Smooth muscle cell (in vitro differentiated cells): ENCODE measurements at regions not wholly inside any gene's neighbourhood (a gene's known extent, or its start where the extent isn't known, plus 50 kb on each side); places are given as distances from the start of the nearest gene placed in this dataset.
"Not testable (repeated sequence)": the region's sequence is repeated elsewhere in the genome, so short reads cannot be mapped to it uniquely, and the experiment has no call there.

ENCODE experiments used
- DNase-seq: peaks from one replicate; lab custom pipeline; 2025; ENCODE audit not compliant: unreplicated experiment; lab: John Stamatoyannopoulos, UW
- H2AFZ ChIP-seq: fragments of 200-600 bp; sonication (generic); 2 replicates; pipeline ENCODE4 v1.6.0; 2016; ENCODE audit warnings: antibody characterized with exemption, low read depth, mild to moderate bottlenecking
- H3F3A ChIP-seq: fragments of 200-600 bp; sonication (generic); 2 replicates; pipeline ENCODE4 v1.6.0; 2017; ENCODE audit warnings: antibody characterized with exemption, low read depth
- H3K27ac ChIP-seq: fragments of 200-600 bp; sonication (generic); 2 replicates; pipeline ENCODE4 v1.5.1; 2016; ENCODE audit warnings: low read depth, mild to moderate bottlenecking
- H3K27me3 ChIP-seq: fragments of 200-600 bp; sonication (generic); 2 replicates; pipeline ENCODE4 v1.6.1; 2016; ENCODE audit warnings: low read depth, mild to moderate bottlenecking
- H3K36me3 ChIP-seq: fragments of 200-600 bp; sonication (generic); 2 replicates; pipeline ENCODE4 v1.5.1; 2016; ENCODE audit warnings: low read depth
- H3K4me1 ChIP-seq: fragments of 200-600 bp; sonication (generic); 2 replicates; pipeline ENCODE4 v1.5.1; 2016; ENCODE audit warnings: low read depth
- H3K4me2 ChIP-seq: fragments of 200-600 bp; sonication (generic); 2 replicates; pipeline ENCODE4 v1.6.0; 2016; ENCODE audit warnings: mild to moderate bottlenecking
- H3K4me3 ChIP-seq: fragments of 200-600 bp; sonication (generic); 2 replicates; pipeline ENCODE4 v1.5.1; 2016; ENCODE audit warnings: mild to moderate bottlenecking
- H3K79me2 ChIP-seq: fragments of 200-600 bp; sonication (generic); 2 replicates; pipeline ENCODE4 v1.6.0; 2016; ENCODE audit warnings: low read depth, mild to moderate bottlenecking
- H3K9ac ChIP-seq: fragments of 200-600 bp; sonication (generic); 2 replicates; pipeline ENCODE4 v1.6.0; 2016; ENCODE audit warnings: low read depth
- H3K9me3 ChIP-seq: fragments of 200-600 bp; sonication (generic); replicated peaks from 2 replicates; pipeline ENCODE4 v1.5.1; 2016; ENCODE audit warnings: low read depth
- H4K20me1 ChIP-seq: fragments of 200-600 bp; sonication (generic); 2 replicates; pipeline ENCODE4 v1.6.0; 2016; ENCODE audit warnings: low read depth
- WGBS: methylation state at CpG from one replicate; pipeline ENCODE4 v1.1.7; 2016; ENCODE audit warnings: low lambda C conversion rate; 5-methylcytosine and 5-hydroxymethylcytosine counted together
- TF ChIP-seq, protein P1 (sequence below): fragments of 200-600 bp; sonication (generic); IDR thresholded peaks from 2 replicates; pipeline ENCODE4 v1.5.1; 2017; ENCODE audit warnings: borderline replicate concordance, mild to moderate bottlenecking, antibody characterized with exemption; ENCODE audit not compliant: insufficient read depth, poor library complexity, severe bottlenecking

DNA sequence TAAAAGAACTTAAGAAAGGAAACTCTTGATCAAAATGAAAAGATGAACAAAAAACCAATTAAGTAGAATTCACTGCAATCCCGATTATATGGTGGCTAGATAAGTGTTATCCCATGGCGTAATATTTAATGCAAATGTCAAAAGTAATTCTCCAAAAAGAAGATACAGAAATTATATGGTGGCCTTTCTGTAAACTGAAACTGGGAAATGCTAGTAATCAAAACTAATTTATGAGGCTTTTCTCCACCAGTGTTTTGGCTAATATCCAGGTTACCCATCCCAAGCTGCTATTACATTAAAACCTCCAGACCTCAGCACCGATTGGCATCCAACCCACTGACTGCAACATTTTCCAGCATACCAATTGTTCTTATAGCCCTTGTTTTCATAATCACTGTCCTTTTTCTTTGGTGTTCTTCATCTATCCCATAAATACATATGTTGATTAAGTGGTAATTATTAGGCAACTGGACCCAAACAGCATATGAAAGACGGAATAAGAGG, 77.2 kb upstream of the TNRC6A start:
- H3K4me1 ChIP-seq = peaks cover 11% of the 10 kb centered on the region
- no peak overlapping the region for H3K9ac ChIP-seq
- no peak overlapping the region for H3K4me2 ChIP-seq
- no peaks in the 10 kb centered on the region for H4K20me1 ChIP-seq
- H3K27me3 ChIP-seq = no peaks in the 10 kb centered on the region
- 93% methylated on average over 4 of the region's 4 CpGs for WGBS
- H3K36me3 ChIP-seq = no peaks in the 10 kb centered on the region
- H3F3A ChIP-seq = no peaks in the 10 kb centered on the region
- no peak overlapping the region for H2AFZ ChIP-seq
- no peaks in the 10 kb centered on the region for H3K79me2 ChIP-seq
- TF ChIP-seq, protein P1, sequence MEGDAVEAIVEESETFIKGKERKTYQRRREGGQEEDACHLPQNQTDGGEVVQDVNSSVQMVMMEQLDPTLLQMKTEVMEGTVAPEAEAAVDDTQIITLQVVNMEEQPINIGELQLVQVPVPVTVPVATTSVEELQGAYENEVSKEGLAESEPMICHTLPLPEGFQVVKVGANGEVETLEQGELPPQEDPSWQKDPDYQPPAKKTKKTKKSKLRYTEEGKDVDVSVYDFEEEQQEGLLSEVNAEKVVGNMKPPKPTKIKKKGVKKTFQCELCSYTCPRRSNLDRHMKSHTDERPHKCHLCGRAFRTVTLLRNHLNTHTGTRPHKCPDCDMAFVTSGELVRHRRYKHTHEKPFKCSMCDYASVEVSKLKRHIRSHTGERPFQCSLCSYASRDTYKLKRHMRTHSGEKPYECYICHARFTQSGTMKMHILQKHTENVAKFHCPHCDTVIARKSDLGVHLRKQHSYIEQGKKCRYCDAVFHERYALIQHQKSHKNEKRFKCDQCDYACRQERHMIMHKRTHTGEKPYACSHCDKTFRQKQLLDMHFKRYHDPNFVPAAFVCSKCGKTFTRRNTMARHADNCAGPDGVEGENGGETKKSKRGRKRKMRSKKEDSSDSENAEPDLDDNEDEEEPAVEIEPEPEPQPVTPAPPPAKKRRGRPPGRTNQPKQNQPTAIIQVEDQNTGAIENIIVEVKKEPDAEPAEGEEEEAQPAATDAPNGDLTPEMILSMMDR = no peak
- no peak overlapping the region for H3K4me3 ChIP-seq
- no peak overlapping the region for H3K27ac ChIP-seq
- no peaks in the 10 kb centered on the region for H3K9me3 ChIP-seq
- no peak for DNase-seq

DNA sequence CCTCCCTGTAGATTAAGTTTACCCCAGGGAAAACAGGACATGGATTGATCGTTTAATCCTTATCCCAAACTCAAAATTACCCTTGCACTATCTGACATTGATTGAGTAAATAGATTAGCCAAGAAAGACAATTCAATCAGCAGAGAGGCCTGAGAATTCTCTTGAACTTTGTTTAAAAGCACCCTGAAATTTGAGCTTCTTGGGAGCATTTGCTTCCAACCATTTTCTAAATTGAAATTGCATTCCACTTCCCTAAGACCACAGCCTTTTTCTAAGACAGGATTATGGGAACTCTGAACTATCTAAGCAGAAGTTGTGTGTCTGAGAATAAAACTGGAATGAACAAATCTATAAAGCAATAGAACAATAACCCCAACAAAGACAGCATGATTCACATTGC, 76.6 kb upstream of the TNRC6A start:
- 77% methylated on average over 1 of the region's 1 CpG for WGBS
- H3K4me2 ChIP-seq = no peak overlapping the region
- no peak overlapping the region for H3K27ac ChIP-seq
- no peaks in the 10 kb centered on the region for H3K9me3 ChIP-seq
- no peak for DNase-seq
- H4K20me1 ChIP-seq = no peaks in the 10 kb centered on the region
- peak overlapping the region; percentile 51 for H2AFZ ChIP-seq
- no peaks in the 10 kb centered on the region for H3F3A ChIP-seq
- no peaks in the 10 kb centered on the region for H3K79me2 ChIP-seq
- peaks cover 11% of the 10 kb centered on the region for H3K4me1 ChIP-seq
- no peak overlapping the region for H3K9ac ChIP-seq
- no peaks in the 10 kb centered on the region for H3K36me3 ChIP-seq
- H3K4me3 ChIP-seq = no peak overlapping the region
- TF ChIP-seq, protein P1 = no peak
- no peaks in the 10 kb centered on the region for H3K27me3 ChIP-seq

DNA sequence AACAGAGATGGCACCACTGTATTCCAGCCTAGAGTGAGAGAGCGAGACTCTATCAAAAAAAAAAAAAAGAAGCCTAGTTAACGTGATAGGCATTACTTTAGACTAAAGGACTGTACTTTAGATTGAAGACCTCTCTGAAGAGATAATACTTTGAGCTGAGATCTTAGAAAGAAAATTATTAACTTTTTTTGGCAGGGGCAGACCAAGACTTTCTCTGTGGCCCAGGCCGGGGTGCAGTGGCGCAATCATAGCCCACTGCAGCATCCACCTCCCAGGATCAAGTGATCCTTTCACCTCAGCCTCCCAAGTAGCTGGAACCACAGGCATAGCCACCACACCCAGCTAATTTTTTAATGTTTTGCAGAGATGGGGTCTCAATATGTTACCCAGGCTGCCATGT, 75.7 kb upstream of the TNRC6A start:
- no peaks in the 10 kb centered on the region for H3K27me3 ChIP-seq
- H3K9me3 ChIP-seq = no peaks in the 10 kb centered on the region
- H2AFZ ChIP-seq = no peak overlapping the region
- no peak overlapping the region for H3K27ac ChIP-seq
- H3F3A ChIP-seq = no peaks in the 10 kb centered on the region
- no peaks in the 10 kb centered on the region for H3K79me2 ChIP-seq
- no peaks in the 10 kb centered on the region for H4K20me1 ChIP-seq
- WGBS = 86% methylated on average over 4 of the region's 4 CpGs
- H3K36me3 ChIP-seq = no peaks in the 10 kb centered on the region
- H3K4me1 ChIP-seq = peaks cover 11% of the 10 kb centered on the region
- no peak for DNase-seq
- no peak overlapping the region for H3K4me3 ChIP-seq
- H3K4me2 ChIP-seq = no peak overlapping the region
- no peak overlapping the region for H3K9ac ChIP-seq
- TF ChIP-seq, protein P1 = no peak

DNA sequence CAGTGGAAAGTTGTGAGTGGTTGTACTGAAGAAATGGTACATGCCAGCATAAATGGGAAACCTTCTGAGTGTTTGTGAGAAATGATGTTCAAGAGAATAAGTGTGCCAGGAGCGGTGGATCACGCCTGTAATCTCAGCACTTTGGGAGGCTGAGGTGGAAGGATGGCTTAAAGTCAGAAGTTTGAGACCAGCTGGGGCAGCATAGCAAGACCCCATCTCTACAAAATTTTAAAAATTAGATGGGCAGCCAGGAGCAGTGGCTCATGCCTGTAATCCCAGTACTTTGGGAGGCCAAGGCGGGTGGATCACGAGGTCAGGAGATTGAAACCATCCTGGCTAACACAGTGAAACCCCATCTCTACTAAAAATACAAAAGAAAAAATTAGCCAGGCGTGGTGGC, 63.5 kb upstream of the TNRC6A start:
- H3K79me2 ChIP-seq, H3K27me3 ChIP-seq, H3K9me3 ChIP-seq, H3K9ac ChIP-seq, H3K27ac ChIP-seq, DNase-seq, H3K4me1 ChIP-seq, H4K20me1 ChIP-seq, H3F3A ChIP-seq, H3K36me3 ChIP-seq, H2AFZ ChIP-seq, H3K4me3 ChIP-seq, H3K4me2 ChIP-seq: not testable (repeated sequence)
- WGBS = 91% methylated on average over 5 of the region's 5 CpGs
